CD4-positive, alpha-beta T cell (primary cell): ENCODE measurements at regions not wholly inside any gene's neighbourhood (a gene's known extent, or its start where the extent isn't known, plus 50 kb on each side); places are given as distances from the start of the nearest gene placed in this dataset.

Source experiments
- ATAC-seq: fragments of 200-7000 bp; cut with Tn5 transposase; one replicate; pipeline ENCODE4 v1.10.0; 2022; ENCODE audit warnings: mild to moderate bottlenecking; ENCODE audit not compliant: poor library complexity
- CTCF ChIA-PET: fragments of 350-600 bp; sonication (Branson Sonifier 250); formaldehyde crosslinking; loops from one replicate; lab custom pipeline; 2021; ENCODE audit warnings: antibody characterized with exemption, inconsistent platforms; lab: Charles Lee
- POLR2A ChIA-PET: fragments of 350-600 bp; sonication (Branson Sonifier 250); formaldehyde crosslinking; loops from one replicate; lab custom pipeline; 2021; ENCODE audit warnings: antibody characterized with exemption, inconsistent platforms; lab: Charles Lee
- DNase-seq, 14 experiments: peaks; one replicate each; pipeline ENCODE4 v3.0.0-alpha.2; 2013 to 2020; ENCODE audit warnings: mixed read lengths in 2 of 14
- H3K27ac ChIP-seq, 2 donors: one replicate each; pipeline versions ENCODE4 v1.5.1 to v1.7.0; 2013; ENCODE audit warnings: low read length in 2 of 2, low read depth in 1 of 2, mild to moderate bottlenecking in 1 of 2
- H3K27me3 ChIP-seq, 2 experiments: 1 replicate in 1 of 2; 2 replicates in 1 of 2; pipeline versions ENCODE4 v1.6.1 to v1.7.0; 2013; ENCODE audit warnings: low read length in 2 of 2, control low read depth in 1 of 2, mild to moderate bottlenecking in 1 of 2, moderate library complexity in 1 of 2; ENCODE audit not compliant: insufficient read depth in 2 of 2, control insufficient read depth in 1 of 2
- H3K36me3 ChIP-seq: one replicate; pipeline ENCODE4 v1.6.1; 2013; ENCODE audit warnings: low read length, control low read depth; ENCODE audit not compliant: insufficient read depth
- H3K4me1 ChIP-seq: one replicate; pipeline ENCODE4 v1.6.1; 2013; ENCODE audit warnings: low read length, control low read depth; ENCODE audit not compliant: insufficient read depth
- H3K4me3 ChIP-seq: one replicate; pipeline ENCODE4 v1.5.1; 2013; ENCODE audit warnings: mild to moderate bottlenecking, low read length, moderate library complexity
- H3K9me3 ChIP-seq, 2 experiments: 1 replicate in 1 of 2; 2 replicates in 1 of 2; pipeline versions ENCODE4 v1.6.1 to v1.7.0; 2013; ENCODE audit warnings: low read length in 2 of 2, mild to moderate bottlenecking in 2 of 2, control low read depth in 1 of 2, moderate library complexity in 1 of 2; ENCODE audit not compliant: control insufficient read depth in 1 of 2, insufficient read depth in 1 of 2
- H3K27ac Mint-ChIP-seq: one replicate; pipeline ENCODE4 v1.8.0; 2020; ENCODE audit warnings: mixed read lengths
- H3K27me3 Mint-ChIP-seq: one replicate; pipeline ENCODE4 v1.8.0; 2021; ENCODE audit warnings: mixed read lengths
- H3K36me3 Mint-ChIP-seq: one replicate; pipeline ENCODE4 v1.8.0; 2021; ENCODE audit warnings: low read depth, mixed read lengths
- H3K4me1 Mint-ChIP-seq: one replicate; pipeline ENCODE4 v1.8.0; 2021; ENCODE audit warnings: low read depth, mixed read lengths
- H3K4me3 Mint-ChIP-seq: one replicate; pipeline ENCODE4 v1.8.0; 2020; ENCODE audit warnings: mild to moderate bottlenecking, mixed read lengths
- H3K9me3 Mint-ChIP-seq: one replicate; pipeline ENCODE4 v1.8.0; 2020; ENCODE audit warnings: mixed read lengths
- CTCF ChIP-seq: fragments of 200-600 bp; IDR thresholded peaks from one replicate; pipeline ENCODE4 v1.8.0; 2022; ENCODE audit warnings: antibody characterized with exemption, mild to moderate bottlenecking
- intact Hi-C, 2 experiments: fragments of 100-400 bp; cut with DNase I in 1 of 2; cut with micrococcal nuclease in 1 of 2; formaldehyde crosslinking; loops; one replicate each; pipeline versions ENCODE4 v1.15.1 to v1.9.0; 2023 to 2025; cut with DNase I, micrococcal nuclease

- CTCF ChIA-PET: no interaction called here
- no peaks in the 10 kb centered on the region for H3K27me3 ChIP-seq
- Mint-ChIP-seq H3K27ac (no peak overlapping the region), H3K4me1 (no peaks in the 10 kb centered on the region), H3K9me3 (peaks cover 19% of the 10 kb centered on the region), H3K27me3 (no peaks in the 10 kb centered on the region), H3K4me3 (no peak overlapping the region), H3K36me3 (no peaks in the 10 kb centered on the region)
- no peaks in the 10 kb centered on the region for H3K36me3 ChIP-seq
- H3K4me3 ChIP-seq: no peak overlapping the region
- intact Hi-C loops: no loop called here
- peaks cover 0 to 21% of the 10 kb centered on the region in 2 experiments for H3K9me3 ChIP-seq
- no peak for ATAC-seq
- POLR2A ChIA-PET: no interaction called here
- DNase-seq: no peak
- no peaks in the 10 kb centered on the region for H3K4me1 ChIP-seq
- H3K27ac ChIP-seq: no peak overlapping the region
- TF ChIP-seq CTCF: no peak
Observed at GRCh38 chr3:80051602-80051962, 283.8 kb upstream of the ROBO1 start.

- peak in 1 of 14 experiments; percentile 9 for DNase-seq
- ChIA-PET CTCF (no interaction called here), POLR2A (no interaction called here)
- peaks cover 19% of the 10 kb centered on the region for H3K9me3 Mint-ChIP-seq
- Histone ChIP-seq H3K4me3 (no peak overlapping the region), H3K9me3 (peaks cover 0 to 21% of the 10 kb centered on the region in 2 experiments), H3K4me1 (no peaks in the 10 kb centered on the region), H3K27ac (no peak overlapping the region), H3K27me3 (no peaks in the 10 kb centered on the region), H3K36me3 (no peaks in the 10 kb centered on the region)
- no peaks in the 10 kb centered on the region for H3K27me3 Mint-ChIP-seq
- H3K4me3 Mint-ChIP-seq: no peak overlapping the region
- H3K36me3 Mint-ChIP-seq: no peaks in the 10 kb centered on the region
- intact Hi-C loops: no loop called here
- no peak for ATAC-seq
- H3K27ac Mint-ChIP-seq: no peak overlapping the region
- no peak for TF ChIP-seq CTCF
- H3K4me1 Mint-ChIP-seq: no peaks in the 10 kb centered on the region
Observed at GRCh38 chr3:80050826-80051601, 283.2 kb upstream of the ROBO1 start.

- DNase-seq (no peak), ATAC-seq (no peak)
- Histone ChIP-seq H3K27ac (no peak overlapping the region), H3K36me3 (no peaks in the 10 kb centered on the region), H3K4me1 (no peaks in the 10 kb centered on the region), H3K9me3 (no peaks in the 10 kb centered on the region), H3K27me3 (no peaks in the 10 kb centered on the region), H3K4me3 (no peak overlapping the region)
- Mint-ChIP-seq H3K27ac (no peak overlapping the region), H3K27me3 (no peaks in the 10 kb centered on the region), H3K9me3 (peaks cover 4% of the 10 kb centered on the region), H3K4me3 (no peak overlapping the region), H3K4me1 (no peaks in the 10 kb centered on the region), H3K36me3 (no peaks in the 10 kb centered on the region)
- CTCF ChIA-PET: no interaction called here
- POLR2A ChIA-PET: no interaction called here
- intact Hi-C loops: no loop called here
- TF ChIP-seq CTCF: no peak
Observed at GRCh38 chr3:80043226-80043625, 275.4 kb upstream of the ROBO1 start.
